Nephron progenitor cell (in vitro differentiated cells): ENCODE measurements at regions not wholly inside any gene's neighbourhood (a gene's known extent, or its start where the extent isn't known, plus 50 kb on each side); places are given as distances from the start of the nearest gene placed in this dataset.

ENCODE experiments used
- DNase-seq: peaks from one replicate; pipeline ENCODE4 v3.0.0; 2021
- H3K27ac Mint-ChIP-seq: 2 replicates; pipeline ENCODE4 v1.8.0; 2021; ENCODE audit warnings: mild to moderate bottlenecking, moderate library complexity, mixed read lengths
- H3K27me3 Mint-ChIP-seq: 2 replicates; pipeline ENCODE4 v1.8.0; 2021; ENCODE audit warnings: mild to moderate bottlenecking, low read depth, mixed read lengths; ENCODE audit not compliant: poor library complexity
- H3K36me3 Mint-ChIP-seq: 2 replicates; pipeline ENCODE4 v1.8.0; 2021; ENCODE audit warnings: low read depth, mixed read lengths
- H3K4me1 Mint-ChIP-seq: 2 replicates; pipeline ENCODE4 v1.8.0; 2021; ENCODE audit warnings: mixed read lengths
- H3K4me3 Mint-ChIP-seq: 2 replicates; pipeline ENCODE4 v1.8.0; 2021; ENCODE audit warnings: mild to moderate bottlenecking, moderate library complexity, mixed read lengths
- H3K9me3 Mint-ChIP-seq: 2 replicates; pipeline ENCODE4 v1.8.0; 2021; ENCODE audit warnings: mild to moderate bottlenecking, moderate library complexity, mixed read lengths
- CTCF ChIP-seq: fragments of 200-600 bp; sonication (generic); IDR thresholded peaks from 2 replicates; pipeline ENCODE4 v1.5.0; 2021; ENCODE audit warnings: antibody characterized with exemption

GRCh38 chr4:160142579-160142978 lies 1039.7 kb downstream of the RAPGEF2 start:
- Mint-ChIP-seq H3K4me3 (no peak overlapping the region), H3K36me3 (no peaks in the 10 kb centered on the region), H3K27ac (no peak overlapping the region), H3K4me1 (no peaks in the 10 kb centered on the region), H3K27me3 (no peaks in the 10 kb centered on the region), H3K9me3 (no peaks in the 10 kb centered on the region)
- no peak for DNase-seq
- TF ChIP-seq CTCF = no peak

DNA sequence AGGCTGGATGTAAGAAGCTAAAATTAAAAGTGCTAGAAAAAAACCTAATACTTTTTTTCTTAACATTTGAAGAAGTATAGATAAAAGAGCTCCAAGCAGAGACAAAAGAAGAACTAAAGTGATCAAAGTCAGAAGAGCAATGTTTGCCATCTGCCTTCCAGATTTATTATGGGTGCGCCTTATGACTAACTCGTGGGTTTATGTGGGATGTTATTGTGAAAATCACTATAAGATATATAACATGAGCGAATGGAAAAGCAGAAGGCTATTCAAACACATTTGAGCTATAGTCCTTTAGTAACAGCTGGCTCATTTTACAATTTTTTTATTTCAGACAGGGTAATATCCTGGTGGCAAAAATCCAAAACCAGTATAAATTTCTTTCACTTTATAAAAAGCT lies 1040.7 kb downstream of the RAPGEF2 start:
- no peak for DNase-seq
- no peaks in the 10 kb centered on the region for H3K4me1 Mint-ChIP-seq
- H3K27ac Mint-ChIP-seq = no peak overlapping the region
- no peak for TF ChIP-seq CTCF
- no peaks in the 10 kb centered on the region for H3K36me3 Mint-ChIP-seq
- no peaks in the 10 kb centered on the region for H3K9me3 Mint-ChIP-seq
- no peak overlapping the region for H3K4me3 Mint-ChIP-seq
- H3K27me3 Mint-ChIP-seq = no peaks in the 10 kb centered on the region

DNA sequence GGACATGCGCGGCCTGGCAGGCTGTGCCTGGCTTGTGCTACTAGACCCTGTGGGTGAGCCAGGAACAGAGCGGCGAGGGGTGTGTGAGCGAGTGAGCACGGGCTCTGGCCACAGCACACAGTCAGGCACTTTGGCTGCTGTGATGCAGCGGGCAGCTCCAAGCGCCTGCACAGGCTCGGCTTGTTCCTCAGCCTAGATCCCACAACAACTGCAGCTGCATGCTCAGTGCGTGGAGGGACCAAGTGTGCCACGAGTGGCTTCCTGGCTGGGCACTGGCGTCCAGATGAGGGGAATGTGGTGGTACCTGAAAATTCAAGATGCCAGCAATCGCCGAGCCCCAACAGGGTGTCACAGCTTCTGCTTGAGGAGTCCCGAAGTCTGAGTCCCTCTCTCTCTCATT lies 1056.6 kb downstream of the RAPGEF2 start:
- no peak for TF ChIP-seq CTCF
- Mint-ChIP-seq H3K27ac (no peak overlapping the region), H3K9me3 (peaks cover 17% of the 10 kb centered on the region), H3K4me3 (no peak overlapping the region), H3K36me3 (no peaks in the 10 kb centered on the region), H3K27me3 (no peaks in the 10 kb centered on the region), H3K4me1 (no peaks in the 10 kb centered on the region)
- no peak for DNase-seq

GRCh38 chr4:160161026-160161425 lies 1058.1 kb downstream of the RAPGEF2 start:
- no peak for DNase-seq
- Mint-ChIP-seq H3K4me3 (no peak overlapping the region), H3K36me3 (no peaks in the 10 kb centered on the region), H3K27ac (no peak overlapping the region), H3K9me3 (peaks cover 10% of the 10 kb centered on the region), H3K27me3 (no peaks in the 10 kb centered on the region), H3K4me1 (no peaks in the 10 kb centered on the region)
- TF ChIP-seq CTCF = no peak

DNA sequence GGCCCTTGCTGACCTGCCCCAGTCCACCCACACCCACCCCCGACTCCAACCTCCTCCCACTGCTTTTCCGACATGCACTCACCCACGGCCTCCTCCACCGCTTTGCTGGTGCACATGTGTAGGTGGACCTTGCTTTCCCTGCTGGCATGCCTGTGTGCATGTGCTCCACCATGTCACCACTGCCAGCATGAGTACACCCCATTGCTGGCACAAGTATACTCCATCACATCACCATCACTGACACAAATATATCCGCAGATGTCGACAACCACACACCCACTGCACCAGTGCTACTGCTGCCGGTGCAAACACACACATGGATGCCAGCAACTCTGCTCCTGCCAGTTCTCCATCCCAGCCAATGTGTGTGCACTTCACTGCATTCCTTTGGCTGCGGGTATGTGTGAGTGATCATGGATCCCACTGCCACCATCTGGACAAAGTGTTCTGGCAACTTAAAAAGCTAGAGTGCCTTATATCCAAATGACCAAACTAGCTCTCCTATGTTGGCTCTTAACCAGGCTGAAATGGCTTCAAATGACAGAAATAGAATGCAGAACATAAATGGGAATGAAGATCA lies 1072.3 kb downstream of the RAPGEF2 start:
- Mint-ChIP-seq H3K36me3 (no peaks in the 10 kb centered on the region), H3K27me3 (no peaks in the 10 kb centered on the region), H3K27ac (no peak overlapping the region), H3K4me1 (no peaks in the 10 kb centered on the region), H3K9me3 (no peaks in the 10 kb centered on the region), H3K4me3 (no peak overlapping the region)
- TF ChIP-seq CTCF = no peak
- DNase-seq = no peak

- no peaks in the 10 kb centered on the region for H3K9me3 Mint-ChIP-seq
- H3K4me1 Mint-ChIP-seq = no peaks in the 10 kb centered on the region
- H3K36me3 Mint-ChIP-seq = no peaks in the 10 kb centered on the region
- no peak overlapping the region for H3K27ac Mint-ChIP-seq
- TF ChIP-seq CTCF = no peak
- H3K4me3 Mint-ChIP-seq = no peak overlapping the region
- no peaks in the 10 kb centered on the region for H3K27me3 Mint-ChIP-seq
- no peak for DNase-seq
Measured at GRCh38 chr4:160180211-160180610, 1077.3 kb downstream of the RAPGEF2 start.
